HL-60/S4 (cell line): ENCODE measurements at regions not wholly inside any gene's neighbourhood (a gene's known extent, or its start where the extent isn't known, plus 50 kb on each side); places are given as distances from the start of the nearest gene placed in this dataset.
"Not testable (repeated sequence)": the region's sequence is repeated elsewhere in the genome, so short reads cannot be mapped to it uniquely, and the experiment has no call there.

Experiments used
- in situ Hi-C: fragments of 300-500 bp; cut with MboI; formaldehyde crosslinking; loops from 2 replicates; pipeline ENCODE4 v1.14.3; 2022; ENCODE audit warnings: low sequenced_read_pairs

DNA sequence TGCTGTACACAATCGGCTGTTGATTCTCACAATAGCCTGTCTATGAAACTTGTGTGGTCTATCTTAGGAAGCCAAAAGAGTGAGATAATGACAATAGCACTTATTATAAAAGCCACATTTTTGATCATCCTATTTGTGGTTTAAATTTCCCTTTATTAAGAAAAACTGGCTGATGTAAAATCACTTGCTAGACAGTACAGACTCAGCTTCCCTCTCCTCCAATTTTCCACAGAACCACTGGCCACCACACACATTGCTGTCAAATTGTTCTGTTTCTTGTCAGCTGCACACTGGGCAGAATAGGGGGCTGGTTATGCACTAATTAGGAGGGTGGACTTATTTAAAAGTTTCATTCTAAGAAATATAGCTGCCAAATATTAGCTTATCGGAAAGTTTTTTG lies 425.9 kb downstream of the EPHA3 start:
- in situ Hi-C loops = no loop called here

DNA sequence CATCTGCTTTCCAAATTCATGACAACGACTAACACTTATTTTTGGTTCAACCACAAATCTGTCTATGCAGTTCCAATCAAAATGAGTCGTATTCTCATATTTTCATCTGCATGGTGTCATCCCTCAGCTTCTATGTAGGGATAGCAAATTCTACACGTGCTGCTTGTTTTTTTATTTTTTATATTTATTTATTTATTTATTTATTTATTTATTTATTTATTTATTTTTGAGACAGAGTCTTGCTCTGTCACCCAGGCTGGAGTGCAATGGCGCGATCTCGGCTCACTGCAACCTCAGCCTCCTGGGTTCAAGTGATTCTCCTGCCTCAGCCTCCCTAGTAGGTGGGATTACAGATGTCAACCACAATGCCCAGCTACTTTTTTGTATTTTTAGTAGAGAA lies 447.2 kb downstream of the EPHA3 start:
- in situ Hi-C loops = not testable (repeated sequence)

GRCh38 chr3:89558711-89559110 lies 451.3 kb downstream of the EPHA3 start:
- in situ Hi-C loops = no loop called here

- in situ Hi-C loops = no loop called here
Measured at GRCh38 chr3:89560568-89560967, 453.1 kb downstream of the EPHA3 start.

- in situ Hi-C loops = no loop called here
Measured at GRCh38 chr3:89562373-89562772, 455.0 kb downstream of the EPHA3 start.

DNA sequence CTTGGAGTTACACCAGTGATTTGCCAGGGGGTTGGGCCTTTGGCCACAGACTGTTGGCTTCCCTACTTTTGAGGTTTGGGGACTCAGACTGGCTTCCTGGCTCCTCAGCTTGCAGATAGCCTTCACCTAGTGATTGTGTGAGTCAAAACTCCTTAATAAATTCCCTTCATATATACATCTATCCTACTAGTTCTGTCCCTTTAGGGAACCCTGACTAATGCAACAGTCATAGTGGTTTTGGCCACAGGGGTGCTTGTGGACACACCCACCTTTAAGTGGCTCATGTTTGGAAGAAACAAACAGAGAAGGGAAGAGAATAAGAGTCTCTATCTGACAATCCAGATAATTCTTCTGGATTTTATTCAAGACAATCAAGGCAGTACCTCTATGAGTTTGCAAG lies 457.7 kb downstream of the EPHA3 start:
- in situ Hi-C loops = no loop called here

DNA sequence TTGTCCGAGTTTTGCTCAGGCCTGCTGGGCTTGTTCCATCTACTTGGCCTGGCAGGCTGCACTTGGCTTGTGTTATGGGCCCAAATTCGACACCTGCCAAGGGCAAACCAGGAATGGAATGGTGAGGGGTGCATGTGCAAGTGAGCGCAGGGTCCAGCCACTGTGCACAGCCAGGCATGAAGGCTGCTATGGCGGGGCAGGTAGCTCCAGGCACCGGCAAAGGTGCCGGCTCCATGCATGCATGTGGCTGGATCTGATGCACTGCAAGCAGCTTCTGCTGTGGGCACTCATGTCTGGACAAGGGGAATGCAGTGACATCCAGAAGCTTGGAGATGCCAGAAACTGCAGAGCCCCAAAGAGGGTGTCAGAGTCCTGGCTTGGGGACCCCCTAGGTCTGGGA lies 463.0 kb downstream of the EPHA3 start:
- in situ Hi-C loops = no loop called here

GRCh38 chr3:89571298-89571697 lies 463.9 kb downstream of the EPHA3 start:
- in situ Hi-C loops = no loop called here

- in situ Hi-C loops = no loop called here
Measured at GRCh38 chr3:89571707-89572106, 464.3 kb downstream of the EPHA3 start.

- in situ Hi-C loops = no loop called here
Measured at GRCh38 chr3:89572261-89572660, 464.8 kb downstream of the EPHA3 start.

GRCh38 chr3:89576417-89576816 lies 469.0 kb downstream of the EPHA3 start:
- in situ Hi-C loops = no loop called here

GRCh38 chr3:89577637-89578530 lies 470.5 kb downstream of the EPHA3 start:
- in situ Hi-C loops = no loop called here

GRCh38 chr3:89580859-89581258 lies 473.4 kb downstream of the EPHA3 start:
- in situ Hi-C loops = no loop called here

GRCh38 chr3:89584398-89584797 lies 477.0 kb downstream of the EPHA3 start:
- in situ Hi-C loops = no loop called here

DNA sequence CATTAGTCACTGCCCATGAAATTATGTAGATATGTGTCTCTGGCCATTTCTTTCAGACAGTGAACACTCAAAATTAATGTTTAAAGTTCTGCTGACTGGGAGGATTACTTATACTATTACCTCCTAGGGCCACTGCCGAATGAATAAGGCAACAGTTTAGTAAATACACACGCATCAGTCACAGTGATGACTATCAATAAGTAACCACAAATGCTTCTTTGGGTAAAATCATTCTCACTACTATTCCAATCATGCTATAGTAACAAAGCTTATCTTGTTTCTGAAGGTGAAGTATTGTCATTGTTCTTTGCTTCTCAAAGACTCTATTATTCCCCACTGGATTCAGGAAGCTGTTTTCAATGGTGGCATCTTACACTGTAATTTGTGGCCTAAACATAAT lies 478.8 kb downstream of the EPHA3 start:
- in situ Hi-C loops = no loop called here

GRCh38 chr3:89586676-89587075 lies 479.3 kb downstream of the EPHA3 start:
- in situ Hi-C loops = no loop called here

DNA sequence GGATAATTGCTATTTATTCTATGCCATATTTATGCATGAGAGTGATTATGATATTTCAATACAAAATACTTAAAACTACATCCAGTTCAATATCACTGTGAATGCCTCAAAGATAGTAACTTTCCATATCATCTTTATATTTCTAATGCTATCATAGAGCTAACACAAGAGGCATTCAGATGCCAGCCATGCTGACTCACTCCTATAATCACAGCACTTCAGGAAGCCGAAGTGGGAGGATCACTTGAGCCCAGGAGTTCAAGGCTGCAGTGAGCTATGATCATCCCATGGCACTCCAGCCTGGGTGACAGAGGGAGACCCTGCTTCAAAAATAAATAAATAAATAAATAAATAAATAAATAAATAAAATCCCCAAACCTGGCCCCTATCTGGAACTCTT lies 498.7 kb downstream of the EPHA3 start:
- in situ Hi-C loops = no loop called here

- in situ Hi-C loops = no loop called here
Measured at GRCh38 chr3:89612027-89612426, 504.6 kb downstream of the EPHA3 start.

DNA sequence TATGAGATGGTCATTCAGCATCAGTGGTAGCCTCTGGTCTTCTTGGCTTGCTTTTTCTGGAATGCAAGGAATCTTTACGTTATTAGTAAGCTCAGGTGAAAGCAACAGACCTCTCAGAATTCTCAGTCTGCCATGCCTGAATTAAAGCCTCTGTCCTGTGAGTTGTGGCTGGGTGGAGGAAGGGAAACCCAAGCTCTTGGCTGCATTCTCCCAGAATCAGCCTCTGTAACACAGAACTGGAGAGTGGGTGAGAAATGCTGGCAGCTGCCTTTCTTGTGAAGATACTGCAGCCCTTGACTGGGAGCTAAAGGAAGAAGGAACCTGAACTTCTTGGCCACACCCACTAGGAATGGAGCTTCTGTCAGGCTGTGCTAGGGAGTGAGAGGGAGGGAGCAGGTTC lies 505.8 kb downstream of the EPHA3 start:
- in situ Hi-C loops = no loop called here

DNA sequence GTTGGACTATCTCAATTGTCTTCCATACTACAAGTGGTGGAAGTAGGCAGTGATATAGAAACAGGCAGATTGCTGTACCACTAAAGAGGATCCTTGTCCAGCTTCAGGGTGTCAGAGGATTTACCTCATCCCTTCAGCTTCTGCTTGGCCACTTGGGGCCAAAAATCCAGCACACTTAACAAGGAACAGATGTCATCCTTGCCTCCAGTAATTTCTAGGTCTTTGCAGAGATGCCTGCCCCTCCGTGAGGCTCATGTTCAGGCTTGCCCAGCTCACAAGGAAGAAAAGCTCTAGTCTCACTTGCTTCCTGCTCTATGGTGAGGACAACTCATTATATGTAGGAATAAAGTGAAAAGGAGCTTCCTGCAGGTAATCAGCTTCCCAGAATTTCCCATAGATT lies 510.3 kb downstream of the EPHA3 start:
- in situ Hi-C loops = no loop called here

DNA sequence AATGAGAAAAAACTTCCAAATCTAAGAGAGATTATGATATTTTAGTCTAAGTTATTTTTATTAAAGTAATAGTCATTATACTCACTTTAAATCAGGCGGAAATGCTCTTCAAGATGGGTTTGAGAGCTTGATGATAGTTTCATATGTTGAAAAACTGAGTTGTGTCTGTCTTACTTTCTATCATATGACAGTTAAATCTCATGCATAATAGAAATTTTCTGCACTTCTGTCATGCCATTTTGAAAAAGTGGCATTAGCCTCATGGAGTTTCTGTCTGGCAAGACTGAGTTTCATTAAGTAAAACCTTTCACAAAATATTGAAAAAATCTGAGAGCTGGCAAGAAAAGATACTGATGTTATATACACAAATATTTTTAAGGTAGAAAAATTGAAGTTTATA lies 511.8 kb downstream of the EPHA3 start:
- in situ Hi-C loops = no loop called here

DNA sequence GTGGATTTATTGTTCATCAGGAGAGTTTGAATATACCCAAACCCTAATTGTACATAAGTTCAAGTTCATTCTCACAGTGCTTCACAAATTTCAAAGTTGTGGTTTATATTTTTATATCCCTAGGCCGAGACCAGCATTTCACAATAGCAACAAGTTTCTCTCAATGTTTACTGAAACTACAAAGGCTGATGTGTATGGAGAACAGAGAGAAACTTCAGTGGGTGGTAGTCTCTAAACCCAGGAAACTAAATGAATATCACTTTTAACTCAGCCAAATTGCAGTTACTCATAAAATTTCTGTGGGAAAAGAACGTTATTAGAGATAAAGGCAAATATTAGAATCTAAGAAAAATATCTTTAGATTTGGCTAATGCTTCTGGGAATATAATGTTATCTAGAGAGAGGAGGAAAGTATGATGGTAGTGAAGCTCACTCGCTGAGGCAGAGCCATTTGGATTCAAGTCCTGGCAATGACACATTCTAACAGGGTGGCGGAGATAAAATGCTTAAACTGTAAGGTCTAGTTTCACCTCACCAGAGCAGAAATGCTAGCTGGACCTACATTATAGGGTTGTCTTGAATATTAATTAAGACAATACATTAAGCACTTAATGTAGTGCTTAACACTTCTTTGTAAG lies 514.8 kb downstream of the EPHA3 start:
- in situ Hi-C loops = no loop called here
